ENCODE measurements at regions not wholly inside any gene's neighbourhood (a gene's known extent, or its start where the extent isn't known, plus 50 kb on each side); places are given as distances from the start of the nearest gene placed in this dataset.
"Not testable (repeated sequence)": the region's sequence is repeated elsewhere in the genome, so short reads cannot be mapped to it uniquely, and the experiment has no call there.

DNA sequence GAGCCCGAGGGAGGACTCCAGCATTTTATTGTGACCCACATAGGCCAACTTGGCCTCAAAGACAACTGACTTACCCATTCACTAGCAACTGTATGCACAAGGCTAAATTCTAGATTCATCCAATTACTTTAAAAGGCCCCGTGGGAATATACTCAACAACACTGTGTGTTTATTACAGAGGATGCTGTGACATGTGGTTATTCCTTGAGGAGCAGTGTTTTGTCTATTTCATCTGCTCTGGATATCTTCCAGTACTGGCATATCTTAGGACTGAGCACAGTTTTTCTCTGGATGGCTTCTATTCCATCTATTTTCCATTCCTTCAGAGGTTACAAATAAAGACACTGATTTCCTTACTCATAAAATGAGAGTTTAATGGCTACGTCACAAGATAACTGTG, 87.2 kb upstream of the KRAS start:
- no peak for DNase-seq (ENCODE audit: low read depth)

DNA sequence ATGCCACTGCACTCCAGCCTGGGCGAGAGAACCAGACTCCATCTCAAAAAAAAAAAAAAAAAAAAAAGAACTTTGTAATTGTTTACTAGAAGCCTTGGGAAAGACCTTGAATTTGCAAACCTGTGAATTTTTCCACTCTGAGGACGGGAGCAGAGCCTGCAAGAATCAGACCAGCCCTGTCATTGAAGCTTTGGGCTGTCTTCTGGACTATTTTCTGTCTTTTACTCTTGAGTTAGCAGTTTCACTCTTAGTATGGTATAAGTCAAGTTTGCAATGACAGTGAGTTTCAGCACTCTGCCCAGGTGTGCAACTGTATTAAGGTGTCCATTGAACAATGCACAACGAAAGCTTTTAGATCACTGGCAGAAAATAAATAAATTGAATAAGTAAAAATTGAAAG, 81.4 kb upstream of the KRAS start:
- DNase-seq (ENCODE audit: low read depth), result no peak

DNA sequence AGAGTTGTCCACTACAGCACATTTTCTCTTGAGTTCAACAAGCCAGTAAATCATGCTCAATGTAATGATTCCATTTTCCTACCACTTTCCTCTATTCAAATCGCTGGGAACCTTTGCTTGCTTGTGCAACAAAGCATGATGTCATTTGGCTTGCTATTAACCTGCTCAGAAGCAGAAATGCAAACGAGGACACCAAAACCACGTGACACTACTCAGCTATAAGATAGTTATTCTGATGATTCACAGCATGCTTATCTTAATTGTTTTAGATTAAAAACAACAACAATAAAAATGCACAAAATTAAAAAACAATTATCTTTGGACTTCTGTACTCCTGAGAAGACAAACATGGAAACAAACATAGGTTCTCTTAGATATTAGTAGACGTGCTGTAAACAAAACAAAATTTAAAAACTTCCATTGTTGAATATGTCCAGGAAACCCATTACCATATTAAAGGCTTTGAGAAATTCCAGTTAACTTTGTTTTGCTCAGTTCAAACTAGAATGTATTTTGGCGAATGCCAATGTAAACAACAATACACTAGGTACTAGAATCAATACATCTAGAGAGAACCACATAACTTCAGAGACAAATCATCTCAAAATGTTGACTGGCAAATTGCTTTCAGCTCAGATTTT, 77.5 kb upstream of the KRAS start:
- peak; percentile 4 for DNase-seq (ENCODE audit: low read depth)

DNA sequence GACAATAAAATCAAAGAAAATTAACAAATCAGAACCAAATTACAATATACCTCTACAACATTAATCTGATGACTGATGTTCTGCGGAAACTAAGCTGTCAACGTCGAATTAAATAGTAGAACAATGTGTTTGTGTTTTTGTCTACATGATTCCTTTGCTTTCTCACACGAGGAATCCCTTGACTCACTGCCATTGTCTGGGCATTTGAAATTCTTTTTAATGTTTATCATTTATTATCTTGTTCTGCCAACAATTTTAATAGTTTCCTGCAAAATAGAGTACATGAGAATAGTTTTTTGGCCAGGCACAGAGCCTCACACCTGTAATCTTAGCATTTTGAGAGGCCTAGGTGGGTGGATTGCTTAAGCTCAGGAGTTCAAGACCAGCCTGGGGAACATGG, 76.6 kb upstream of the KRAS start:
- no peak for DNase-seq (ENCODE audit: low read depth)

DNA sequence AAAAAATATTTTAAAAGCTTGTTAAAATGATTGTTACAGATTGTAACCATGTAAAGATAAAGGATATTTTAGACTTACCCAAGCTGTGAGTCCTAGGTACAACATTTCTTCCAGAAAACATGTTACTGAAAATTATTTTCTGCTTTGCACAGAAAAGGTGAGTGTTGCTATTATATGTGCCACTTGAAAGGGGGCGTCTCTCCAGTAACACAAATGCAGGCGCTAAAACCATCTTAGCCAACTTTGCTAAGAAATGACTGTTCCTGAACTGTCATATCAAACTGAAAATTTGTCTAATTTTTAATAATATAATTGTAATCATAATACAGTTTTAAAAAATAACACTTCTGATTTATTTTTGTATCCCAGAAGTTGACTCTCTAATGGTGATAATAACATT, 75.6 kb upstream of the KRAS start:
- no peak for DNase-seq (ENCODE audit: low read depth)

GRCh38 chr12:25324861-25325260, 74.1 kb upstream of the KRAS start:
- DNase-seq (ENCODE audit: low read depth), result no peak

- DNase-seq (ENCODE audit: low read depth), result no peak
These were observed 72.9 kb upstream of the KRAS start for GRCh38 chr12:25323581-25323982.

GRCh38 chr12:25322918-25323531, 72.3 kb upstream of the KRAS start:
- peak; percentile 37 for DNase-seq (ENCODE audit: low read depth)

- no peak for DNase-seq (ENCODE audit: low read depth)
These were observed 71.6 kb upstream of the KRAS start for GRCh38 chr12:25322351-25322750.

- no peak for DNase-seq (ENCODE audit: low read depth)
These were observed 71.0 kb upstream of the KRAS start for GRCh38 chr12:25321772-25322171.

- DNase-seq (ENCODE audit: low read depth), result no peak
These were observed 69.6 kb upstream of the KRAS start for GRCh38 chr12:25320123-25321006.

DNA sequence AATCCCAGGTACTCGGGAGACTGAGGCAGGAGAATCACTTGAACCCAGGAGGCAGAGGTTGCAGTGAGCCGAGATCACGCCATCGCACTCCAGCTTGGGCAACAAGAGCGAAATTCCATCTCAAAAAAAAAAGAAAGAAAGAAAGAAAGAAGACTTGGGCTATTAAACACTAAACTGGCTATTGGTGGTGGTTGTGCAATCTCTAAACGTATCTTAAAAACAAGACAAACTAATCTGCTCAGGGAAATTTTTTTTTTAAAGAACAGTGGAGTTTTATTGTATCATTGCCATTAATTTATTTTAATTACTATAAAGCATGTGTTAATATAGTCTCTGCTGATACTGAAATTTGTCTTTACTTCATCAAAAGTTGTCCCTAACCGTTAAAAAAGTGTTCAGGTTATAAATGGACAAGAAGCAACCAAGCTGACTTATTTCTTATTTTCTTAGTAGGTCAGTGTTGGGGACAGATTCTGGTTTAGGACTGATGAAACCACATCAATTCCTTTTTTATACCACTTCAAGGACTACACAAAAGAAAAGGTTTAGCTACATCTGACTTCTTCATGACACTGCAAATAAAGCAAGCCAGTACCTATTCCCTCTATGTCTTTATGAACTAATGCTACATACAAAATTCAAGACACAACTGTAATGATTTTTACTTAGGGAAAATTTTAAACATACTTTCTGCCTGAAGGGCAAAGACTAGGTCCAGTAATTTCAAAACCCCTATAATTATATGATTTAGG, 68.7 kb upstream of the KRAS start:
- no peak for DNase-seq (ENCODE audit: low read depth)

DNA sequence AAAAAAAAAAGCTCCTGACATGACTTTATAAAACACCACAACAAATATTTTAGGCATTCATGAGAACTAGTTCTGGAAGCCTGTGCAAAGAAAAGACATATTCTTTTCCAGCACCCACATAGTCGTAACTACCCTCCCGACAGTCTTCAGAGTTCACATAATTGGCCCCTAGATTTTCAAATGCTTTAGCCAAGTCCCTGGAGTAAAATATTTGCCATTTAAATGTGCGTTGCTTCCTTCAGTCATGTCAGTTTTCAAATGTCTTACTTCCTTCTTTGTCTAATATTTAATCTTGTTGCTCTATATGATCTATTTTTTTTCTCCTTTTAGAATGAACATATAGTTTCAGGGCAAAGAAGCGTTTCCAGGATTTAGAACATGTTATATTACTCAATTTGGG, 66.8 kb upstream of the KRAS start:
- no peak for DNase-seq (ENCODE audit: low read depth)

DNA sequence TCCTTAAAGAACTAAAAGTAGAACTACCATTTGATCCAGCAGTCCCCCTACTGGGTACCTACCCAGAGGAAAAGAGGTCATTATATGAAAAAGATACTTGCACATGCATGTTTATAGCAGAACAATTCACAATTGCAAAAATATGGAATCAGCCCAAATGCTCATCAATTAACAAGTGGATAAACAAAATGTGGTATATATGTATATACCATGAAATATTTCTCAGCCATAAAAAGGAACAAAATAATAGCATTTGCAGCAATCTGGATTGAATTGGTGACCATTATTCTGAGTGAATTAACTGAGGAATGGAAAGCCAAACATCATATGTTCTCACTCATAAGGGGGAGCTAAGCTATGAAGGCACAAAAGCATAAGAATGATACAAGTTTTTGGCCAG, 64.7 kb upstream of the KRAS start:
- DNase-seq (ENCODE audit: low read depth), result no peak

- DNase-seq (ENCODE audit: low read depth), result peak; percentile 10
These were observed 62.7 kb upstream of the KRAS start for GRCh38 chr12:25313266-25313990.

DNA sequence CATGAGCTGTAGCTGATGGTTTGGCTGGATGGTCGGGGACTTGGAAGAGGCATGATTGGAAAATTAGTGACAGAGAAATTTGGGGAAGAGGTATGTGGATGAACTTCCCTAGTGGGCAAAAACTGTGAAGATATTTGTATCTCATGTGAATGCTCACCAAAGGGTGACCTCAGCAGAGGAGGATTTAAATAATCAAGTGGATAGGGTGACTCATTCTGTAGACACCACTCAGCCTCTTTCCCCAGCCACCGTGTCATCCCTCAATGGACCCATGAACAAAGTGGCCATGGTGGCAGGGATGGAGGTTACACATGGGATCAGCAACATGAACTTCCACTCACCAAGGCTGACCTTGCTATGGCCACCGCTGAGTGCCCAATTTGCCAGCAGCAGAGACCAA, 60.8 kb upstream of the KRAS start:
- peak; percentile 38 for DNase-seq (ENCODE audit: low read depth)

- DNase-seq (ENCODE audit: low read depth), result not testable (repeated sequence)
These were observed 59.3 kb upstream of the KRAS start for GRCh38 chr12:25310071-25310470.

DNA sequence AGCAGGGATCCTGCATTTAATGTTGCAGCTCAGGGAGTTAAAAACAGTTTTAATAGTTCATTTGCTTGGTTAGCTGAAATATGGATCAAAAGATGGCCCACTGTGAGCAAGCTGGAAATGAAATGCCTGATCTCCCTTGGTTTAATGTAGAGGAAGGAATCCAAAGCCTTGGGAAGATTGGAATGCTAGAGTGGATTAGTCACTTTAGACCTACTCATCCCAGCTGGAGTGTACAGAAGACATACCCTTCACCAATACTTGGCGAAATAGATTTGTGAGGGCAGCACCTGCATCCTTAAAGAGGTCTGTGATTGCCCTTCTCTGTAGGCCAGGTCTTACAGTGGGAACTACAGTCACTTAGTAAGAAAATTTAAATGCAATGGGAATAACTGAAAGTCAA, 58.0 kb upstream of the KRAS start:
- peak; percentile 54 for DNase-seq (ENCODE audit: low read depth)

- DNase-seq (ENCODE audit: low read depth), result peak; percentile 18
These were observed 57.1 kb upstream of the KRAS start for GRCh38 chr12:25307818-25308217.

GRCh38 chr12:25301798-25302197, 51.1 kb upstream of the KRAS start:
- DNase-seq (ENCODE audit: low read depth), result no peak
